Spleen (tissue), 11 donors: ENCODE measurements at regions not wholly inside any gene's neighbourhood (a gene's known extent, or its start where the extent isn't known, plus 50 kb on each side); places are given as distances from the start of the nearest gene placed in this dataset.

Experiments
- DNase-seq: peaks from one replicate; pipeline ENCODE4 v3.0.0-alpha.2; 2020
- H3K27ac ChIP-seq, 8 donors: fragments of 200-600 bp; sonication (generic) in 7 of 8; 1 replicate in 4 of 8; 2 replicates in 4 of 8; pipeline versions ENCODE4 v1.5.0 to v1.8.0; 2016 to 2021; ENCODE audit warnings: inconsistent platforms in 4 of 8, mild to moderate bottlenecking in 4 of 8, moderate library complexity in 1 of 8
- H3K27me3 ChIP-seq, 7 donors: fragments of 200-600 bp; sonication (generic) in 6 of 7; replicated peaks in 1 of 7; 1 replicate in 4 of 7; 2 replicates in 3 of 7; pipeline versions ENCODE4 v1.5.0 to v1.8.0; 2016 to 2021; ENCODE audit warnings: inconsistent platforms in 3 of 7, mild to moderate bottlenecking in 1 of 7
- H3K36me3 ChIP-seq, 6 donors: fragments of 200-600 bp; sonication (generic) in 5 of 6; 1 replicate in 4 of 6; 2 replicates in 2 of 6; pipeline versions ENCODE4 v1.5.0 to v1.8.0; 2016 to 2021; ENCODE audit warnings: inconsistent platforms in 2 of 6
- H3K4me1 ChIP-seq, 6 donors: fragments of 200-600 bp; sonication (generic) in 5 of 6; 1 replicate in 3 of 6; 2 replicates in 3 of 6; pipeline versions ENCODE4 v1.5.0 to v1.8.0; 2016 to 2021; ENCODE audit warnings: inconsistent platforms in 3 of 6
- H3K4me3 ChIP-seq, 8 donors: fragments of 200-600 bp; sonication (generic) in 7 of 8; 1 replicate in 4 of 8; 2 replicates in 4 of 8; pipeline versions ENCODE4 v1.5.0 to v1.8.0; 2016 to 2021; ENCODE audit warnings: inconsistent platforms in 4 of 8, mild to moderate bottlenecking in 4 of 8, moderate library complexity in 2 of 8
- H3K9me3 ChIP-seq, 8 donors: fragments of 200-600 bp; sonication (generic) in 7 of 8; 1 replicate in 4 of 8; 2 replicates in 4 of 8; pipeline versions ENCODE4 v1.5.0 to v1.8.0; 2016 to 2021; ENCODE audit warnings: inconsistent platforms in 4 of 8
- POLR2A ChIP-seq, 3 donors: fragments of 450-650 bp; IDR thresholded peaks; one replicate each; pipeline ENCODE4 v1.5.1; 2017; ENCODE audit warnings: antibody characterized with exemption in 3 of 3, mild to moderate bottlenecking in 1 of 3
- POLR2AphosphoS5 ChIP-seq, 3 donors: sonication (generic); formaldehyde crosslinking; IDR thresholded peaks; one replicate each; pipeline ENCODE4 v1.5.1; 2017; ENCODE audit warnings: antibody characterized with exemption in 3 of 3
- WGBS, 5 donors: extraction: QIAGEN DNeasy Blood & Tissue Kit in 3 of 5; methylation state at CpG; one replicate each; pipeline versions ENCODE4 v1.1.5 to v1.1.7; 2013 to 2018; 5-methylcytosine and 5-hydroxymethylcytosine counted together
- intact Hi-C: fragments of 100-400 bp; cut with DNase I; formaldehyde crosslinking; loops from one replicate; pipeline ENCODE4 v1.15.0; 2023; ENCODE audit warnings: low total_unique reads
- TF ChIP-seq, protein P1 (sequence below), 11 experiments: fragments of 200-600 bp in 7 of 11; fragments of 450-650 bp in 4 of 11; sonication (generic) in 4 of 11; IDR thresholded peaks in 8 of 11; conservative IDR thresholded peaks in 3 of 11; 1 replicate in 7 of 11; 2 replicates in 4 of 11; pipeline versions ENCODE4 v1.4.0 to v1.8.0; 2016 to 2021; ENCODE audit warnings: antibody characterized with exemption in 11 of 11, inconsistent platforms in 4 of 11, mild to moderate bottlenecking in 1 of 11
- donor health status: healthy with polysubstance abuse.
- donor health status: DM: no; HTN: no; CAD: no; lungs with moderate emphysema.
- donor health status: DM: no; HTN: no; CAD: no.
- donor health status: Bipolar disorder and iron deficiency.
- donor health status: healthy.
- donor health status: DM: no; HTN: no; CAD: no.
- donor health status: DM: yes; HTN: yes; CAD: no.

DNA sequence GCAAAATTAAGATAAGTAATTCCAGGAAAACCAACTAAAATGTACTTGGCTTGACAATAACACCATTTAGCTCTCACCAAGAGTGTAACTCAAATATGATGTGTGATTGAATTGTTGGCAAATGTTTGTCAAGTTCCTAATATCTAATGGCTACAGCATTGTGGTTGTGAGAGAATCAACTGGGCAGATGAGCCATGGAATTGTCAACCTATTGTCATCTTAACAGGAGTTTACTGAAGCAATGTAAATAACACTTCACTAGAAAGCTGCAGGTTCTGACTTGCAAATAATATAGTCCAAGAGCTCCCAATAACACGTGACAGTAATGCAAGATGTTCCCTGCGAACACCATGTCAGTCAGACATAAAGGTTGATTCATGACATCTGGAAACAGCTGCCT is 495.2 kb upstream of the MEIS1 start:
- peaks cover 0 to 14% (median 8%) of the 10 kb centered on the region in 8 donors for H3K9me3 ChIP-seq
- intact Hi-C loops: no loop called here
- no peaks in the 10 kb centered on the region for H3K36me3 ChIP-seq
- H3K27ac ChIP-seq: no peak overlapping the region
- no peaks in the 10 kb centered on the region for H3K4me1 ChIP-seq
- no peak for TF ChIP-seq POLR2AphosphoS5 (IDR thresholded peaks at IDR 0.05)
- TF ChIP-seq POLR2A (IDR thresholded peaks at IDR 0.05): no peak
- TF ChIP-seq, protein P1, sequence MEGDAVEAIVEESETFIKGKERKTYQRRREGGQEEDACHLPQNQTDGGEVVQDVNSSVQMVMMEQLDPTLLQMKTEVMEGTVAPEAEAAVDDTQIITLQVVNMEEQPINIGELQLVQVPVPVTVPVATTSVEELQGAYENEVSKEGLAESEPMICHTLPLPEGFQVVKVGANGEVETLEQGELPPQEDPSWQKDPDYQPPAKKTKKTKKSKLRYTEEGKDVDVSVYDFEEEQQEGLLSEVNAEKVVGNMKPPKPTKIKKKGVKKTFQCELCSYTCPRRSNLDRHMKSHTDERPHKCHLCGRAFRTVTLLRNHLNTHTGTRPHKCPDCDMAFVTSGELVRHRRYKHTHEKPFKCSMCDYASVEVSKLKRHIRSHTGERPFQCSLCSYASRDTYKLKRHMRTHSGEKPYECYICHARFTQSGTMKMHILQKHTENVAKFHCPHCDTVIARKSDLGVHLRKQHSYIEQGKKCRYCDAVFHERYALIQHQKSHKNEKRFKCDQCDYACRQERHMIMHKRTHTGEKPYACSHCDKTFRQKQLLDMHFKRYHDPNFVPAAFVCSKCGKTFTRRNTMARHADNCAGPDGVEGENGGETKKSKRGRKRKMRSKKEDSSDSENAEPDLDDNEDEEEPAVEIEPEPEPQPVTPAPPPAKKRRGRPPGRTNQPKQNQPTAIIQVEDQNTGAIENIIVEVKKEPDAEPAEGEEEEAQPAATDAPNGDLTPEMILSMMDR (IDR thresholded peaks at IDR 0.05 in 8 of 11, conservative IDR thresholded peaks at IDR 0.05 in 3 of 11): no peak
- H3K27me3 ChIP-seq: peaks cover 0 to 5% (median 0%) of the 10 kb centered on the region in 7 donors
- 72 to 86% (median 79%) methylated on average over 2 of the region's 2 CpGs for WGBS, 5 donors
- no peak overlapping the region for H3K4me3 ChIP-seq
- no peak for DNase-seq

DNA sequence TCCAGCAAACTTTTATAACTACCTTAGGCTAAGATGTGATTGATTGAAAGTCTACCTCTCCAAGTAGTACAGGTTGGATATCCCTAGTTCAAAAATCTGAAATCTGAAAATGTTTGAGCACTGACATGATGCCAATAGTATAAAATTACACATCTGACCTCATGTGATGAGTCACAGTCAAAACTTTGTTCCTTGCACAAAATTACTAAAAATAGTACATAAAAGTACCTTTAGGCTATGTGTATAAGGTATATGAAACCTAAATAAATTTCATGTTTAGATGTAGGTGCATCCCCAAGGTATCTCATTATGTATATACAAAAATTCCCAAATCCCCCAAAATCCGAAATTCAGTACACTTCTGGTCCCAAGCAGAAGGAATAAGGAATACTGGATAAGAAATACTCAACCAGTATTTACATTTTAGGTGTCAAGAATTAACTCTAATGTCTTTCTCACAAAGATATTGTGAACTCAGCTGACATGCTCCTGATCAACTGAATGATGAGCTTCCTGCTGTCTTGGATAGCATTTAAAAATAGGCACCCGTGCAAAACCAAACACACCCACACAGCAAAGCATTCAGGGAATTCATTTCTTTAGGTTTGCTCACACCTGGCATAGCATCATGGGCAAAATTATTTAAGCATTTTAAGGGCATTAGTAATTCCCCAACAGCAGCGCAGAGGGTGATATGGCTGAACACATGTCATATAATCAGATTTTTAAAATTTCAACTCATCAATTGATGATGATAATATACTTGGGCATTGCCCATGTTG is 497.4 kb upstream of the MEIS1 start:
- H3K36me3 ChIP-seq: no peaks in the 10 kb centered on the region
- no peak for DNase-seq
- intact Hi-C loops: no loop called here
- H3K27me3 ChIP-seq: peaks cover 0 to 5% (median 0%) of the 10 kb centered on the region in 7 donors
- H3K9me3 ChIP-seq: no peaks in the 10 kb centered on the region
- no peaks in the 10 kb centered on the region for H3K4me1 ChIP-seq
- no peak overlapping the region for H3K27ac ChIP-seq
- no peak for TF ChIP-seq POLR2AphosphoS5 (IDR thresholded peaks at IDR 0.05)
- no peak for TF ChIP-seq POLR2A (IDR thresholded peaks at IDR 0.05)
- TF ChIP-seq, protein P1 (IDR thresholded peaks at IDR 0.05 in 8 of 11, conservative IDR thresholded peaks at IDR 0.05 in 3 of 11): no peak
- no peak overlapping the region for H3K4me3 ChIP-seq
- WGBS, 5 donors: 72 to 91% (median 80%) methylated on average over 3 of the region's 3 CpGs

DNA sequence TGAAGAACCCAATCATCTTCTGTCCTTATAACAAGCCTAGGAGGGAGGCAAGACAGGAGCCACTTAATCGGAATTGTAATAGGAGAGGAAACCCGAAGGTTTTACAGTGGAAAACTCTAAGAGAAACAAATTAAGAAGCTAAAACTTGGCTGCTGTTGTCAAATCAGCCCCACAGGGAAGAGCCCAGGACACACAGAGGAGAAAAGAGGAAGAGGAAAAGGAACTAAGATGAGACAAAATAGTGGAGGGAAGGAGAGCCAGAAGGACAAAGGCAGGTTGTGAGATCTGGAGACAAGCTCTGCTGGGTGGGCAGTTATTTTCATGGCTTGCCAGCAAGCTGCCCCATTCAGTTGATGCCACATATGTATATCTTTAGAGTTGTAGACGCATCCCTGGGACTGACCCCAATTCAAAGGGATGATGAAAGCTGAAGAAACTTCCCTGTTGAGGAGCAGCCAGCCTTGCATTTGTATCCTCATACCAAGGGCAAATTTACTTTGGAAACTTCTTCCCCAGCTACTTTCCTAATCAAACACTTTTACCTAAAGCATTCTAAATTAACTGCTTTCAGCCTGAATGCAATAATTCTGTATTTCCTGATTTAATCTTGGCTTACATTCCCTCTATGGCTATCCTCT is 499.8 kb upstream of the MEIS1 start:
- H3K27ac ChIP-seq: no peak overlapping the region
- no peak overlapping the region for H3K4me3 ChIP-seq
- 75 to 94% (median 84%) methylated on average over 3 of the region's 3 CpGs for WGBS, 5 donors
- DNase-seq: no peak
- H3K36me3 ChIP-seq: no peaks in the 10 kb centered on the region
- TF ChIP-seq, protein P1 (IDR thresholded peaks at IDR 0.05 in 8 of 11, conservative IDR thresholded peaks at IDR 0.05 in 3 of 11): no peak
- intact Hi-C loops: no loop called here
- peaks cover 0 to 5% (median 0%) of the 10 kb centered on the region in 7 donors for H3K27me3 ChIP-seq
- no peaks in the 10 kb centered on the region for H3K9me3 ChIP-seq
- no peaks in the 10 kb centered on the region for H3K4me1 ChIP-seq

DNA sequence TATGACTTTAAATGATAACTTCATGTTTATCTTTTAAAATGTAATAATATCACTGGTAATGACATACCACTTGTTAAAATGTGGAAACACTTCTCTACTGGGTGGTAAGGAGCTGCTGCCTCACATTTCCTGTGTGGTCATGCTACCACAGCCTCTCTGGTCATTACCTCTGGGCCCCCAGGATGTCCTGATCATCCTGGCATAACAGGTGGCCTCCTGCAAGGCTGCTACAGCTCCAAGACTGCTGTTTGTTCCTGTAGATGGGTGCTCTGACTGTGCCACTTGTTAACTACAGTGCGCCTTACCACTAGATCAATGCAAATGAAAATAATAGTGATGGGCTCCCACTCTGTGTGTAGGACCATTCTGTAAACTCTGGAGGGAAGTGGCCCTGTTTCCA is 500.2 kb upstream of the SPRED2 start:
- no peaks in the 10 kb centered on the region for H3K4me1 ChIP-seq
- DNase-seq: no peak
- intact Hi-C loops: no loop called here
- 94 to 100% (median 100%) methylated on average over 1 of the region's 1 CpG for WGBS, 5 donors
- H3K36me3 ChIP-seq: no peaks in the 10 kb centered on the region
- no peaks in the 10 kb centered on the region for H3K9me3 ChIP-seq
- H3K4me3 ChIP-seq: no peak overlapping the region
- peaks cover 0 to 5% (median 0%) of the 10 kb centered on the region in 7 donors for H3K27me3 ChIP-seq
- TF ChIP-seq, protein P1 (IDR thresholded peaks at IDR 0.05 in 8 of 11, conservative IDR thresholded peaks at IDR 0.05 in 3 of 11): no peak
- TF ChIP-seq POLR2A (IDR thresholded peaks at IDR 0.05): no peak
- TF ChIP-seq POLR2AphosphoS5 (IDR thresholded peaks at IDR 0.05): no peak
- no peak overlapping the region for H3K27ac ChIP-seq
